HG02759 (cell line): ENCODE measurements at regions not wholly inside any gene's neighbourhood (a gene's known extent, or its start where the extent isn't known, plus 50 kb on each side); places are given as distances from the start of the nearest gene placed in this dataset.

Experiments
- ATAC-seq: cut with Tn5 transposase; IDR thresholded peaks from one replicate; pipeline ENCODE4 v1.9.1; 2021; ENCODE audit warnings: mild to moderate bottlenecking, moderate library complexity; ENCODE audit not compliant: unreplicated experiment

GRCh38 chr20:22652681-22653588 lies 68.6 kb upstream of the FOXA2 start:
- ATAC-seq: no peak

GRCh38 chr20:22653658-22654642 lies 69.6 kb upstream of the FOXA2 start:
- no peak for ATAC-seq

- no peak for ATAC-seq
Observed at GRCh38 chr20:22663528-22664025, 79.2 kb upstream of the FOXA2 start.

GRCh38 chr20:22667198-22667597 lies 82.8 kb upstream of the FOXA2 start:
- no peak for ATAC-seq

GRCh38 chr20:22672191-22672590 lies 87.8 kb upstream of the FOXA2 start:
- no peak for ATAC-seq

GRCh38 chr20:22673467-22673866 lies 89.1 kb upstream of the FOXA2 start:
- no peak for ATAC-seq

GRCh38 chr20:22675341-22675740 lies 91.0 kb upstream of the FOXA2 start:
- no peak for ATAC-seq

GRCh38 chr20:22678678-22679077 lies 94.3 kb upstream of the FOXA2 start:
- ATAC-seq: no peak

GRCh38 chr20:22679197-22679596 lies 94.8 kb upstream of the FOXA2 start:
- no peak for ATAC-seq

GRCh38 chr20:22680031-22680740 lies 95.8 kb upstream of the FOXA2 start:
- ATAC-seq: no peak

GRCh38 chr20:22681591-22682248 lies 97.3 kb upstream of the FOXA2 start:
- ATAC-seq: no peak

GRCh38 chr20:22682381-22682780 lies 98.0 kb upstream of the FOXA2 start:
- no peak for ATAC-seq

- ATAC-seq: peak; percentile 77
Observed at GRCh38 chr20:22684072-22684762, 99.8 kb upstream of the FOXA2 start.

GRCh38 chr20:22684763-22685443 lies 100.5 kb upstream of the FOXA2 start:
- no peak for ATAC-seq

- no peak for ATAC-seq
Observed at GRCh38 chr20:22686097-22686496, 101.7 kb upstream of the FOXA2 start.

GRCh38 chr20:22687676-22688349 lies 103.4 kb upstream of the FOXA2 start:
- no peak for ATAC-seq

GRCh38 chr20:22688485-22688884 lies 104.1 kb upstream of the FOXA2 start:
- no peak for ATAC-seq

- ATAC-seq: no peak
Observed at GRCh38 chr20:22689266-22689665, 104.9 kb upstream of the FOXA2 start.

- no peak for ATAC-seq
Observed at GRCh38 chr20:22690000-22690399, 105.6 kb upstream of the FOXA2 start.
